NCI-H2196 treated with DMSO at 0.1 percent for 48 hours (cell line): ENCODE measurements at regions not wholly inside any gene's neighbourhood (a gene's known extent, or its start where the extent isn't known, plus 50 kb on each side); places are given as distances from the start of the nearest gene placed in this dataset.

Experiments
- DNase-seq: peaks from one replicate; lab custom pipeline; 2025; ENCODE audit not compliant: unreplicated experiment; lab: John Stamatoyannopoulos, UW

GRCh38 chr5:5704352-5704751 is 281.9 kb downstream of the ICE1 start:
- no peak for DNase-seq

GRCh38 chr5:5702934-5703333 is 280.5 kb downstream of the ICE1 start:
- DNase-seq, result no peak

GRCh38 chr5:5700549-5700948 is 278.1 kb downstream of the ICE1 start:
- no peak for DNase-seq

- no peak for DNase-seq
Measured at GRCh38 chr5:5699062-5699461, 276.6 kb downstream of the ICE1 start.

- no peak for DNase-seq
Measured at GRCh38 chr5:5695266-5695665, 272.8 kb downstream of the ICE1 start.

- DNase-seq, result no peak
Measured at GRCh38 chr5:5688925-5689310, 266.4 kb downstream of the ICE1 start.

- DNase-seq, result no peak
Measured at GRCh38 chr5:5688194-5688924, 265.9 kb downstream of the ICE1 start.

- DNase-seq, result no peak
Measured at GRCh38 chr5:5687113-5687512, 264.6 kb downstream of the ICE1 start.

GRCh38 chr5:5686356-5686755 is 263.9 kb downstream of the ICE1 start:
- DNase-seq, result no peak

- DNase-seq, result no peak
Measured at GRCh38 chr5:5685737-5686136, 263.3 kb downstream of the ICE1 start.

- DNase-seq, result no peak
Measured at GRCh38 chr5:5683174-5683573, 260.7 kb downstream of the ICE1 start.

- DNase-seq, result no peak
Measured at GRCh38 chr5:5678909-5679308, 256.4 kb downstream of the ICE1 start.

GRCh38 chr5:5677738-5678137 is 255.3 kb downstream of the ICE1 start:
- no peak for DNase-seq

- DNase-seq, result no peak
Measured at GRCh38 chr5:5676218-5676617, 253.7 kb downstream of the ICE1 start.

- DNase-seq, result no peak
Measured at GRCh38 chr5:5675511-5675910, 253.0 kb downstream of the ICE1 start.

- DNase-seq, result no peak
Measured at GRCh38 chr5:5671823-5672222, 249.3 kb downstream of the ICE1 start.

- no peak for DNase-seq
Measured at GRCh38 chr5:5667136-5667554, 244.7 kb downstream of the ICE1 start.

GRCh38 chr5:5666369-5666768 is 243.9 kb downstream of the ICE1 start:
- DNase-seq, result no peak

- no peak for DNase-seq
Measured at GRCh38 chr5:5666076-5666365, 243.5 kb downstream of the ICE1 start.

- no peak for DNase-seq
Measured at GRCh38 chr5:5665225-5666075, 243.0 kb downstream of the ICE1 start.

- no peak for DNase-seq
Measured at GRCh38 chr5:5658889-5659465, 236.5 kb downstream of the ICE1 start.

- DNase-seq, result no peak
Measured at GRCh38 chr5:5658226-5658625, 235.7 kb downstream of the ICE1 start.
